ENCODE measurements at regions not wholly inside any gene's neighbourhood (a gene's known extent, or its start where the extent isn't known, plus 50 kb on each side); places are given as distances from the start of the nearest gene placed in this dataset.

GRCh38 chr9:135376511-135377265 lies 102.9 kb upstream of the PPP1R26 start:
- DNase-seq (ENCODE audit: low spot score in 2 of 2): no peak
- no peak overlapping the region for H3K4me3 ChIP-seq (ENCODE audit: low read depth, poor library complexity, severe bottlenecking)
- 52 to 66% methylated on average over 15 to 22 of the region's 22 CpGs for WGBS, 2 donors
- no peak for TF ChIP-seq POLR2A (IDR thresholded peaks at IDR 0.05)
- TF ChIP-seq CTCF (IDR thresholded peaks at IDR 0.05): no peak
- intact Hi-C loops (cut with DNase I; ENCODE audit: low total_unique reads): no loop called here

GRCh38 chr9:135377431-135377830 lies 102.2 kb upstream of the PPP1R26 start:
- TF ChIP-seq CTCF (IDR thresholded peaks at IDR 0.05): no peak
- TF ChIP-seq POLR2A (IDR thresholded peaks at IDR 0.05): no peak
- intact Hi-C loops (cut with DNase I; ENCODE audit: low total_unique reads): no loop called here
- DNase-seq (ENCODE audit: low spot score in 2 of 2): no peak
- H3K4me3 ChIP-seq (ENCODE audit: low read depth, poor library complexity, severe bottlenecking): no peak overlapping the region
- 84 to 87% methylated on average over 12 of the region's 12 CpGs for WGBS, 2 donors

GRCh38 chr9:135378751-135379150 lies 100.8 kb upstream of the PPP1R26 start:
- TF ChIP-seq POLR2A (IDR thresholded peaks at IDR 0.05) (no peak), CTCF (IDR thresholded peaks at IDR 0.05) (no peak)
- WGBS, 2 donors: 86 to 89% methylated on average over 11 to 15 of the region's 15 CpGs
- no peak for DNase-seq (ENCODE audit: low spot score in 2 of 2)
- no peak overlapping the region for H3K4me3 ChIP-seq (ENCODE audit: low read depth, poor library complexity, severe bottlenecking)
- intact Hi-C loops (cut with DNase I; ENCODE audit: low total_unique reads): no loop called here

GRCh38 chr9:135379540-135380267 lies 99.9 kb upstream of the PPP1R26 start:
- no peak for TF ChIP-seq POLR2A (IDR thresholded peaks at IDR 0.05)
- no peak for TF ChIP-seq CTCF (IDR thresholded peaks at IDR 0.05)
- 82 to 85% methylated on average over 10 to 11 of the region's 11 CpGs for WGBS, 2 donors
- no peak overlapping the region for H3K4me3 ChIP-seq (ENCODE audit: low read depth, poor library complexity, severe bottlenecking)
- no peak for DNase-seq (ENCODE audit: low spot score in 2 of 2)
- intact Hi-C loops (cut with DNase I; ENCODE audit: low total_unique reads): no loop called here

- TF ChIP-seq CTCF (IDR thresholded peaks at IDR 0.05) (no peak), POLR2A (IDR thresholded peaks at IDR 0.05) (no peak)
- no peak for DNase-seq (ENCODE audit: low spot score in 2 of 2)
- intact Hi-C loops (cut with DNase I; ENCODE audit: low total_unique reads): no loop called here
- 89 to 95% methylated on average over 16 to 17 of the region's 17 CpGs for WGBS, 2 donors
- H3K4me3 ChIP-seq (ENCODE audit: low read depth, poor library complexity, severe bottlenecking): no peak overlapping the region
Measured at GRCh38 chr9:135380311-135380960, 99.1 kb upstream of the PPP1R26 start.
